Testis (tissue), 2 donors: ENCODE measurements at regions not wholly inside any gene's neighbourhood (a gene's known extent, or its start where the extent isn't known, plus 50 kb on each side); places are given as distances from the start of the nearest gene placed in this dataset.

ENCODE experiments used
- DNase-seq: peaks from one replicate; pipeline ENCODE4 v3.0.0-alpha.2; 2019
- H3K27ac ChIP-seq, 2 donors: fragments of 200-600 bp; sonication (generic); one replicate each; pipeline ENCODE4 v1.5.1; 2019
- H3K27me3 ChIP-seq: fragments of 200-600 bp; sonication (generic); one replicate; pipeline ENCODE4 v1.5.1; 2019
- H3K36me3 ChIP-seq: fragments of 200-600 bp; sonication (generic); one replicate; pipeline ENCODE4 v1.5.1; 2017; ENCODE audit warnings: low read depth; ENCODE audit errors: missing control alignments
- H3K4me1 ChIP-seq: fragments of 200-600 bp; sonication (generic); one replicate; pipeline ENCODE4 v1.5.1; 2019
- H3K4me3 ChIP-seq, 2 donors: fragments of 200-600 bp; sonication (generic); one replicate each; pipeline ENCODE4 v1.5.1; 2017 to 2019
- H3K9me3 ChIP-seq: fragments of 200-600 bp; sonication (generic); one replicate; pipeline ENCODE4 v1.5.1; 2017
- POLR2A ChIP-seq: fragments of 450-650 bp; IDR thresholded peaks from one replicate; pipeline ENCODE4 v1.6.1; 2017; ENCODE audit warnings: antibody characterized with exemption, mild to moderate bottlenecking, moderate library complexity
- WGBS, 2 donors: methylation state at CpG; one replicate each; pipeline ENCODE4 v1.1.5; 2018; 5-methylcytosine and 5-hydroxymethylcytosine counted together
- intact Hi-C: fragments of 100-400 bp; cut with DNase I; formaldehyde crosslinking; loops from one replicate; pipeline ENCODE4 v1.15.1; 2023; ENCODE audit warnings: low total_unique reads
- TF ChIP-seq, protein P1 (sequence below), 3 experiments: fragments of 450-650 bp in 2 of 3; fragments of 200-600 bp in 1 of 3; sonication (generic) in 1 of 3; IDR thresholded peaks; one replicate each; pipeline ENCODE4 v1.5.1; 2016 to 2019; ENCODE audit warnings: antibody characterized with exemption in 3 of 3, mild to moderate bottlenecking in 2 of 3, moderate library complexity in 1 of 3

DNA sequence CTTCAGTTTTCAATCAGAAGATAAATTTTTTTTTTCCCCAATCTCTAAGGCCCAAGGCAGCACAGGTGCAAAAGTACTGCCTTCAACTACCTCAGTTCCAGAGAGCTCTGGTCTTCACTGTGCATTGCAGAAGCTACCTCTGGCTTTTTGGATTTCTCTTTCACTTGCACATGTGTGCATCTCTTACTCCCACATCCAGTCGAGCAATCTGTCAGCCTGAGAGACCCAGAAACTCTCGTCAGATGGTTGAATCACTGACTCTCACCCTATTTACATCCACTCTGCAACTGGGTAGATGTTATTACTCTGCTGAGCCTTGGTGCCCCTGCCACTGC lies 813.8 kb downstream of the NR2F2 start:
- intact Hi-C loops: no loop called here
- no peaks in the 10 kb centered on the region for H3K36me3 ChIP-seq
- no peaks in the 10 kb centered on the region for H3K9me3 ChIP-seq
- WGBS, 2 donors: 55 to 72% methylated on average over 2 of the region's 2 CpGs
- H3K4me1 ChIP-seq: no peaks in the 10 kb centered on the region
- no peaks in the 10 kb centered on the region for H3K27me3 ChIP-seq
- H3K4me3 ChIP-seq: no peak overlapping the region
- no peak for TF ChIP-seq POLR2A
- TF ChIP-seq, protein P1, sequence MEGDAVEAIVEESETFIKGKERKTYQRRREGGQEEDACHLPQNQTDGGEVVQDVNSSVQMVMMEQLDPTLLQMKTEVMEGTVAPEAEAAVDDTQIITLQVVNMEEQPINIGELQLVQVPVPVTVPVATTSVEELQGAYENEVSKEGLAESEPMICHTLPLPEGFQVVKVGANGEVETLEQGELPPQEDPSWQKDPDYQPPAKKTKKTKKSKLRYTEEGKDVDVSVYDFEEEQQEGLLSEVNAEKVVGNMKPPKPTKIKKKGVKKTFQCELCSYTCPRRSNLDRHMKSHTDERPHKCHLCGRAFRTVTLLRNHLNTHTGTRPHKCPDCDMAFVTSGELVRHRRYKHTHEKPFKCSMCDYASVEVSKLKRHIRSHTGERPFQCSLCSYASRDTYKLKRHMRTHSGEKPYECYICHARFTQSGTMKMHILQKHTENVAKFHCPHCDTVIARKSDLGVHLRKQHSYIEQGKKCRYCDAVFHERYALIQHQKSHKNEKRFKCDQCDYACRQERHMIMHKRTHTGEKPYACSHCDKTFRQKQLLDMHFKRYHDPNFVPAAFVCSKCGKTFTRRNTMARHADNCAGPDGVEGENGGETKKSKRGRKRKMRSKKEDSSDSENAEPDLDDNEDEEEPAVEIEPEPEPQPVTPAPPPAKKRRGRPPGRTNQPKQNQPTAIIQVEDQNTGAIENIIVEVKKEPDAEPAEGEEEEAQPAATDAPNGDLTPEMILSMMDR (IDR thresholded peaks at IDR 0.05): no peak
- no peak for DNase-seq
- H3K27ac ChIP-seq: no peak overlapping the region

DNA sequence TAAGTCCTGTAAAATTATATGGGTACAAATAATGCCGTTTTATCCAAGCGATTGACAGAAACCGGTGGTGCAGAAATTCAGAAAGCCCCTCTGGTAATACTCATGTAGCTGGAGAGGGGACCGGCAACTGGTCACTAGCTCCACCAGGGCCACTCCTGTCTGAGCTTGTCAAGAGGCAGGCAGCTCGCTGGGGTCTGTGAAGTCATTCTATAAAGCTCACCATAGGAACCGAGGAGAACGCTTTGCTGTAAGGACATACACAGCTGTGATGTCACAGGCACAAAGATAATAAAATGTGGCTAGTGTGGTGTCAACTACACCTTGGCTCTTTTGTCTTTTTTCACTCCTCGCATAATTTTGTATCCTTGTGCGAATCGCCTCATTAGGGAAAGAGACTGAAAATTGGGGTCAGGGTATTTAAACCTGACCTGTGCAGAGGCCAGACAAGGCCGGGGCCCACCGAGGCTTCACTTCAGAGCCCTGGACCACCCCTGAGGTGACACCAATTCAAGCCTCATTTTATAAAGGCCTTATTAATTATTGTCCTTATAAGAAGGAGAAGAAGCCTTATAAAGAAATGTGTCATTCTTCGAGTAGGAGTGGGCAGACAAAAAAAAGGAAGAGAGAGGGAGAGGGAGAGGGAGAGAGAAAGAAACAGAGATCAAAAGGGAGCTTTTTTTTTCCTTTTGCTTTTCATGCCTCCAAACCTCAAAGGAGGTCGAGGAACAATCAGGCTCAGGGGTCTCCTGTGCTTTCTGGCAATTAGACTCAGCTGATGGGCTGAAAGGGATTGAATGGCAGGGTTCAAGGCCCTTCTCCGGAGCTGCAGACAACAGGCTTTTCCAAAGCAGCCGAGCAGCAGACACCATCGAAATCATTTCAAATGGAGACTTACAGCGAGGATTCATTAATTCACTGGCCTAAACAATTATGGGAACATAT lies 813.3 kb upstream of the ARRDC4 start:
- no peak for TF ChIP-seq POLR2A
- TF ChIP-seq, protein P1 (IDR thresholded peaks at IDR 0.05): no peak
- Histone ChIP-seq H3K27me3 (no peaks in the 10 kb centered on the region), H3K4me1 (no peaks in the 10 kb centered on the region), H3K27ac (no peak overlapping the region), H3K36me3 (no peaks in the 10 kb centered on the region), H3K4me3 (no peak overlapping the region), H3K9me3 (no peaks in the 10 kb centered on the region)
- 68 to 71% methylated on average over 18 of the region's 18 CpGs for WGBS, 2 donors
- no peak for DNase-seq
- intact Hi-C loops: no loop called here

DNA sequence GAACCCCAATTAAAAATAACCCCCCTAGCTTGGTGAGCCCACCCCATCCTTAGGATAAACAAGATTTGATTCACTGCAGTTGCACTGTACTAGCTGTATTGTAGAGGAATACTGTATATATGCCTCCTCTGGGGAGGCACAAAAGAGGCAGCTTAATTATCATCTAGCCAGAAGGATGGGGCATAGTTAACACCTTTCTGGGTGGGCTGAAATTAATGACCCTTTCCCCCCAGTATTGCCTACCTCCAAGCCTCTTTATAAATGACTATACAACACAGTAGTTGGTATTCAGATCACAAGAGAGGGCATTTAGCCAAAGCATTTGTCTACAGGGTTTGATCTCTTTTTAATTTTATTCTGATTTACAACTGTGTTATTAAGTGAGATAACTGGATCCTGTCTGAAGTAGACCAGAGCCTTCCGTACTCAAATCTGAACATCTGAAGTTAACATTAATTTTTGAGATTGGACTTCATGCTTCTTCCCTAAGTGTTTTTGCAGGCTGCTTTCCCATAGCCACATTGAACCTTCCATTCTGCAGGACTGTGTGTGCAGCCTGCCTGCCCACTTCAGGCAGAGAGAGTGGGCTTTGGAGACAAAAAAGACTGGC lies 807.0 kb upstream of the ARRDC4 start:
- Histone ChIP-seq H3K4me3 (no peak overlapping the region), H3K36me3 (no peaks in the 10 kb centered on the region), H3K4me1 (no peaks in the 10 kb centered on the region), H3K9me3 (no peaks in the 10 kb centered on the region), H3K27me3 (no peaks in the 10 kb centered on the region), H3K27ac (no peak overlapping the region)
- no peak for DNase-seq
- WGBS, 2 donors: 51 to 67% methylated on average over 1 of the region's 1 CpG
- TF ChIP-seq, protein P1 (IDR thresholded peaks at IDR 0.05): no peak
- TF ChIP-seq POLR2A: no peak
- intact Hi-C loops: no loop called here

- 83 to 90% methylated on average over 2 of the region's 2 CpGs for WGBS, 2 donors
- intact Hi-C loops: no loop called here
- Histone ChIP-seq H3K27me3 (no peaks in the 10 kb centered on the region), H3K4me1 (no peaks in the 10 kb centered on the region), H3K4me3 (no peak overlapping the region), H3K27ac (no peak overlapping the region), H3K9me3 (no peaks in the 10 kb centered on the region), H3K36me3 (no peaks in the 10 kb centered on the region)
- no peak for DNase-seq
- TF ChIP-seq, protein P1 (IDR thresholded peaks at IDR 0.05): no peak
- no peak for TF ChIP-seq POLR2A
Observed at GRCh38 chr15:97156739-97157265, 803.7 kb upstream of the ARRDC4 start.
